GM12892 (cell line): ENCODE measurements at regions not wholly inside any gene's neighbourhood (a gene's known extent, or its start where the extent isn't known, plus 50 kb on each side); places are given as distances from the start of the nearest gene placed in this dataset.

Experiments used
- POLR2A ChIP-seq: IDR thresholded peaks from 2 replicates; pipeline ENCODE4 v1.6.1; 2011; ENCODE audit warnings: low read depth, low read length, control low read depth
- POLR2AphosphoS5 ChIP-seq: IDR thresholded peaks from 2 replicates; pipeline ENCODE4 v1.6.1; 2011; ENCODE audit warnings: low read depth, low read length, control low read depth

DNA sequence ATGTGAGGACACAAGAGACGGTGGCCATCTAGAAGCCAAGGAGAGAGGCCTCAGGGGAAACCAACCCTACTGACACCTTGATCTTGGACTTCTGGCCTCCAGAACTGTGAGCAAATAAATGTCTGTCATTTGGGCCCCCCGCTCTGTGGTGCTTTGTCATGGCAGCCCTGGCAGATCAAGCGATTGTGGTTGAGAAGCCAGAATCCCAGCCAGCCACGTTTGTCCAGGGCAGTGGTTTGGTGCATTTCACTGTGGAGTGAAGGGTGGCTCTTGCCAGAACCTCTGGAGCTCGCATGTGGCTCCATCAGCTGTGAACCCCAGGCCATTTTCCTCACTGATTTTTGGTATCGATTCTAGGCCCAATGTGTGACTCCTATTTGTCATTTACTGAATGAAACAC lies 404.9 kb downstream of the BCL11B start:
- TF ChIP-seq POLR2A (no peak), POLR2AphosphoS5 (no peak)
